ENCODE measurements at regions not wholly inside any gene's neighbourhood (a gene's known extent, or its start where the extent isn't known, plus 50 kb on each side); places are given as distances from the start of the nearest gene placed in this dataset.

DNA sequence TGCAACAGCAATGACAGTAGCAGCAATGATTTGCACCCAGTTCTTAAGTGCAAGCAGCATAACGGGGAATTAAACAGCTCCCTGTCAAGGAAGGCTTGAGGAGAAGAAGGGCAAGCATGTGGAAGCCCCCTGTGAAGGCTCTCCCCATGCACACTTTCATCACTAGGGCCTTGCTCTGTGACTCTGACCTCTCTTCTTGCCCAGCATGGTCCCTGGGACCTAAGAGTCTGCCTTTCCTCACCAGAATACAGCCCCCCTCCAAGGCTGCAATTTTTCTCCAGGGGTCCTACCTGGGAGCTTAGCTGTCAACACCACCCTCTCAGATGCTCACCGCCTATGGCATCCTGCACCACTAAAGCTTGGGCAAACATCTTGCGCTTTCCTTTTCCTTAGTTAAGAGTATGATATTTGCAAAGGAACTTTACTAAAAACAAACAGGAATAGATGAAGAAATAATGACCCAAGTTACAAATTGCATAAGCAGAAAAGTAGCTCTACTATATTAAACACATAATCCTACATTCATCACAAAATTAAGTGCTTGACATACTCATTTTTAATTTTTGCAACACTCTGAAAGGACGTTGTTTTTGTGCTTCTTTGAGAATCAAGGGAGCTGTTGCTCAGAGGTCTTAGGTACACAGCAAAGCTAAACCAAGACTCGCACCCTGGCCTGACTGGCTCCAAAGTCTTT, 187.6 kb downstream of the ADAMTS15 start:
- no peak overlapping the region for H3K4me3 ChIP-seq (ENCODE audit: low read length)
- TF ChIP-seq, protein P1, sequence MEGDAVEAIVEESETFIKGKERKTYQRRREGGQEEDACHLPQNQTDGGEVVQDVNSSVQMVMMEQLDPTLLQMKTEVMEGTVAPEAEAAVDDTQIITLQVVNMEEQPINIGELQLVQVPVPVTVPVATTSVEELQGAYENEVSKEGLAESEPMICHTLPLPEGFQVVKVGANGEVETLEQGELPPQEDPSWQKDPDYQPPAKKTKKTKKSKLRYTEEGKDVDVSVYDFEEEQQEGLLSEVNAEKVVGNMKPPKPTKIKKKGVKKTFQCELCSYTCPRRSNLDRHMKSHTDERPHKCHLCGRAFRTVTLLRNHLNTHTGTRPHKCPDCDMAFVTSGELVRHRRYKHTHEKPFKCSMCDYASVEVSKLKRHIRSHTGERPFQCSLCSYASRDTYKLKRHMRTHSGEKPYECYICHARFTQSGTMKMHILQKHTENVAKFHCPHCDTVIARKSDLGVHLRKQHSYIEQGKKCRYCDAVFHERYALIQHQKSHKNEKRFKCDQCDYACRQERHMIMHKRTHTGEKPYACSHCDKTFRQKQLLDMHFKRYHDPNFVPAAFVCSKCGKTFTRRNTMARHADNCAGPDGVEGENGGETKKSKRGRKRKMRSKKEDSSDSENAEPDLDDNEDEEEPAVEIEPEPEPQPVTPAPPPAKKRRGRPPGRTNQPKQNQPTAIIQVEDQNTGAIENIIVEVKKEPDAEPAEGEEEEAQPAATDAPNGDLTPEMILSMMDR (conservative IDR thresholded peaks at IDR 0.05; ENCODE audit: low read depth, low read length) = no peak
- DNase-seq (ENCODE audit: low read depth) = no peak

- no peak for DNase-seq (ENCODE audit: low read depth)
- TF ChIP-seq, protein P1 (conservative IDR thresholded peaks at IDR 0.05; ENCODE audit: low read depth, low read length) = no peak
- no peak overlapping the region for H3K4me3 ChIP-seq (ENCODE audit: low read length)
Observed at GRCh38 chr11:130636722-130637464, 188.4 kb downstream of the ADAMTS15 start.

GRCh38 chr11:130637566-130637965, 189.1 kb downstream of the ADAMTS15 start:
- H3K4me3 ChIP-seq (ENCODE audit: low read length) = no peak overlapping the region
- DNase-seq (ENCODE audit: low read depth) = no peak
- TF ChIP-seq, protein P1 (conservative IDR thresholded peaks at IDR 0.05; ENCODE audit: low read depth, low read length) = no peak

DNA sequence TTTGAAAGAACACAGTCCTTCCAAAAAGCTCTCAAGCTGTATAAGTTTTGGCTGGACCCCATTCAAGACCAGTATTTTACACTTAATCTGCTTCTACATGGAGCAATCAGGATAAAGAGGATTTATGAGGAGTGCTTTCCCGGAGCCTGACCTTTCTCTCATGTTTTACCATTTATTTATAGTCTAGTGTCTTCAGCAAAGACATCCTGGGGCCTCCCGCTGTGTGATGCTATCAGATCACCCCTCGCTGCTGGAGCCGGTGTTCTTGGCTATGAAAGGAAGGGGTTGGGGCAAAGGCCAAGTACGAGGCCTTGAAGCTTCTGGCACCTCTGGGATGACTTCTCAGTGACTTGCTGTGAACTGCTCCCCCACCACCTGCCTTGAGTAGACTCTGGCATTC, 189.6 kb downstream of the ADAMTS15 start:
- TF ChIP-seq, protein P1 (conservative IDR thresholded peaks at IDR 0.05; ENCODE audit: low read depth, low read length) = no peak
- no peak for DNase-seq (ENCODE audit: low read depth)
- H3K4me3 ChIP-seq (ENCODE audit: low read length) = no peak overlapping the region

- TF ChIP-seq, protein P1 (conservative IDR thresholded peaks at IDR 0.05; ENCODE audit: low read depth, low read length) = no peak
- no peak overlapping the region for H3K4me3 ChIP-seq (ENCODE audit: low read length)
- DNase-seq (ENCODE audit: low read depth) = no peak
Observed at GRCh38 chr11:130638624-130639023, 190.2 kb downstream of the ADAMTS15 start.

DNA sequence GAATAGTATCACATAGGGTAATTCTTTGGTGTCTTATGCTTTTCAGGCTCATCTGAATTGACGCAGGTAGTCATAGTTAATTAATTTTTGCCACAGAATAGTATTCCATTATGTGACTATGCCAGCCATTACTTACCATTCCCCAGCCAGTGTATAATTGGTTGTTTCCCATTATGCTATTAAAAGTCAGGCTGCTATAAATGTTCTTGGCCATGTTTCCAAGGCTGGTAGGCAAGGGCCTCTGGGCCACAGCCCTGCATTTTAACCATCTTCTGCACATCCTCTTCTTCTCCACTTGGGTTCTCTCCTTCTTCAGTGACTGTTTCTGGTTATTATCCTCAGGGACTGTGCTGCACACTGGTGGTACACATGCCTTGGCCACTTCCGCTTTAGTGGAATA, 190.9 kb downstream of the ADAMTS15 start:
- no peak overlapping the region for H3K4me3 ChIP-seq (ENCODE audit: low read length)
- TF ChIP-seq, protein P1 (conservative IDR thresholded peaks at IDR 0.05; ENCODE audit: low read depth, low read length) = no peak
- no peak for DNase-seq (ENCODE audit: low read depth)

DNA sequence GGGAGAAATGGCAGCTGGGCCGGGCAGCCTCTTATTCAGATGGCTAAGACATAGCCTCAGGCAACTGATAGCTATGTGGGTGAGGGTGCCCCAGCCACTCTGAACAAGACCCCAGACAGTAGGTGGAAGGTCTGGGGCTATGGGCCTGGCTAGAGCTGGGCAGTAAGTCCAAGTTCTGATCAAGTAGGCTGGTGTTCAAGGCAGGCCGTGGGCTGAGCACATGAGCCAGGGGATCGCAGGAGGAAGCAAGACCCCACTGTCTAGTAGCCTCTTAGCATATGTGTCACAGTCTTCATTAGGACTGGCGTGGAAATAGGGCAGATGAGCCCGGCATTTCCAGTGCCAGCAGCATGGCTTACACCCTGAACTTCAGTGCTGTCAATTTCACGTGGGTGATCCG, 192.1 kb downstream of the ADAMTS15 start:
- H3K4me3 ChIP-seq (ENCODE audit: low read length) = no peak overlapping the region
- TF ChIP-seq, protein P1 (conservative IDR thresholded peaks at IDR 0.05; ENCODE audit: low read depth, low read length) = no peak
- DNase-seq (ENCODE audit: low read depth) = no peak
